ENCODE measurements at regions not wholly inside any gene's neighbourhood (a gene's known extent, or its start where the extent isn't known, plus 50 kb on each side); places are given as distances from the start of the nearest gene placed in this dataset.

- H3K4me3 ChIP-seq: no peak overlapping the region
- no peak overlapping the region for H3K4me2 ChIP-seq
- no peak for DNase-seq (ENCODE audit: low read depth in 1 of 2, low spot score in 1 of 2)
- H3K4me1 ChIP-seq: no peaks in the 10 kb centered on the region; the same call in 2 of the 3 replicates
- POLR2A ChIA-PET: no interaction called here
- no peak overlapping the region for H3K27ac ChIP-seq
- TF ChIP-seq BHLHE40 (IDR thresholded peaks at IDR 0.05; ENCODE audit: low read depth, low read length) (no peak), RCOR1 (IDR thresholded peaks at IDR 0.05; ENCODE audit: low read depth, low read length) (no peak), BCL3 (IDR thresholded peaks at IDR 0.05) (no peak), ZFP36 (IDR thresholded peaks at IDR 0.05; ENCODE audit: borderline replicate concordance, partially characterized antibody) (no peak), EP300 (IDR thresholded peaks at IDR 0.05) (no peak), RAD21 (conservative IDR thresholded peaks at IDR 0.05 in 1 of 2, IDR thresholded peaks at IDR 0.05 in 1 of 2) (no peak), GATA3 (IDR thresholded peaks at IDR 0.05; ENCODE audit: borderline replicate concordance) (no peak), CBX8 (IDR thresholded peaks at IDR 0.05) (no peak), SMC3 (IDR thresholded peaks at IDR 0.05) (no peak)
- TF ChIP-seq, protein P1, sequence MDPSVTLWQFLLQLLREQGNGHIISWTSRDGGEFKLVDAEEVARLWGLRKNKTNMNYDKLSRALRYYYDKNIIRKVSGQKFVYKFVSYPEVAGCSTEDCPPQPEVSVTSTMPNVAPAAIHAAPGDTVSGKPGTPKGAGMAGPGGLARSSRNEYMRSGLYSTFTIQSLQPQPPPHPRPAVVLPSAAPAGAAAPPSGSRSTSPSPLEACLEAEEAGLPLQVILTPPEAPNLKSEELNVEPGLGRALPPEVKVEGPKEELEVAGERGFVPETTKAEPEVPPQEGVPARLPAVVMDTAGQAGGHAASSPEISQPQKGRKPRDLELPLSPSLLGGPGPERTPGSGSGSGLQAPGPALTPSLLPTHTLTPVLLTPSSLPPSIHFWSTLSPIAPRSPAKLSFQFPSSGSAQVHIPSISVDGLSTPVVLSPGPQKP (IDR thresholded peaks at IDR 0.05; ENCODE audit: low read depth, low read length): no peak
- TF ChIP-seq, protein P2, sequence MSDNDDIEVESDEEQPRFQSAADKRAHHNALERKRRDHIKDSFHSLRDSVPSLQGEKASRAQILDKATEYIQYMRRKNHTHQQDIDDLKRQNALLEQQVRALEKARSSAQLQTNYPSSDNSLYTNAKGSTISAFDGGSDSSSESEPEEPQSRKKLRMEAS (IDR thresholded peaks at IDR 0.05): no peak
- H3K9me3 ChIP-seq: no peaks in the 10 kb centered on the region
- CTCF ChIA-PET: interaction anchor here (1.2 to 1.6 kb wide), 2 partner anchors 8 to 14 kb away, joined by 4 to 5 read pairs; no protein-coding TSS in a partner anchor
- peak in 1 of 2 experiments; percentile 44; a peak in 3 of 6 replicates for ATAC-seq
- no peak for FAIRE-seq
- 13% methylated on average over 2 of the region's 2 CpGs for WGBS (ENCODE audit: missing lambda C conversion rate)
Measured at GRCh38 chr2:75321599-75321922, 122.2 kb upstream of the TACR1 start.

GRCh38 chr2:75320898-75321598 lies 121.7 kb upstream of the TACR1 start:
- H3K27ac ChIP-seq: no peak overlapping the region
- no peaks in the 10 kb centered on the region for H3K9me3 ChIP-seq
- no peak for FAIRE-seq
- 56% methylated on average over 4 of the region's 4 CpGs for WGBS (ENCODE audit: missing lambda C conversion rate)
- ATAC-seq: no peak; a peak in 1 of 6 replicates
- no peak overlapping the region for H3K4me2 ChIP-seq
- CTCF ChIA-PET: no interaction called here
- no peaks in the 10 kb centered on the region; the same call in 2 of the 3 replicates for H3K4me1 ChIP-seq
- POLR2A ChIA-PET: no interaction called here
- DNase-seq (ENCODE audit: low read depth in 1 of 2, low spot score in 1 of 2): no peak
- H3K4me3 ChIP-seq: no peak overlapping the region
- no peak for TF ChIP-seq HMGXB4 (CRISPR knock-in tag; IDR thresholded peaks at IDR 0.05; ENCODE audit: borderline replicate concordance)
- TF ChIP-seq RARB (CRISPR knock-in tag; IDR thresholded peaks at IDR 0.05): no peak

- 85% methylated on average over 2 of the region's 2 CpGs for WGBS (ENCODE audit: missing lambda C conversion rate)
- no peak for FAIRE-seq
- no peaks in the 10 kb centered on the region for H3K9me3 ChIP-seq
- H3K4me3 ChIP-seq: no peak overlapping the region
- no peak for TF ChIP-seq EHMT2 (IDR thresholded peaks at IDR 0.05; ENCODE audit: low read depth)
- TF ChIP-seq BHLHE40 (IDR thresholded peaks at IDR 0.05; ENCODE audit: low read depth, low read length): no peak
- no peak for TF ChIP-seq ZFP36 (IDR thresholded peaks at IDR 0.05; ENCODE audit: borderline replicate concordance, partially characterized antibody)
- ChIA-PET CTCF (no interaction called here), POLR2A (no interaction called here)
- DNase-seq (ENCODE audit: low read depth in 1 of 2, low spot score in 1 of 2): no peak
- no peak overlapping the region for H3K4me2 ChIP-seq
- no peak for ATAC-seq
- no peak overlapping the region for H3K27ac ChIP-seq
- H3K4me1 ChIP-seq: no peaks in the 10 kb centered on the region; the same call in 2 of the 3 replicates
Measured at GRCh38 chr2:75319951-75320350, 120.6 kb upstream of the TACR1 start.

GRCh38 chr2:75317802-75318201 lies 118.5 kb upstream of the TACR1 start:
- H3K4me1 ChIP-seq: no peaks in the 10 kb centered on the region; the same call in 2 of the 3 replicates
- H3K9me3 ChIP-seq: no peaks in the 10 kb centered on the region
- no peak for FAIRE-seq
- ChIA-PET CTCF (no interaction called here), POLR2A (no interaction called here)
- no peak overlapping the region for H3K4me3 ChIP-seq
- no peak overlapping the region for H3K4me2 ChIP-seq
- TF ChIP-seq GATA3 (IDR thresholded peaks at IDR 0.05; ENCODE audit: borderline replicate concordance) (no peak), USF2 (IDR thresholded peaks at IDR 0.05) (no peak)
- 69% methylated on average over 1 of the region's 1 CpG for WGBS (ENCODE audit: missing lambda C conversion rate)
- DNase-seq (ENCODE audit: low read depth in 1 of 2, low spot score in 1 of 2): no peak
- ATAC-seq: no peak
- H3K27ac ChIP-seq: no peak overlapping the region
